ENCODE measurements at regions not wholly inside any gene's neighbourhood (a gene's known extent, or its start where the extent isn't known, plus 50 kb on each side); places are given as distances from the start of the nearest gene placed in this dataset.

GRCh38 chr4:178781779-178782178, 1339.5 kb upstream of the AGA start:
- H3K4me1 ChIP-seq: no peaks in the 10 kb centered on the region
- no peaks in the 10 kb centered on the region for H3K36me3 ChIP-seq
- H3K4me3 ChIP-seq: no peak overlapping the region
- H3K9me3 ChIP-seq: no peaks in the 10 kb centered on the region
- WGBS: 10% methylated on average over 1 of the region's 1 CpG
- DNase-seq (ENCODE audit: low spot score in 2 of 2): no peak
- no peaks in the 10 kb centered on the region for H3K27me3 ChIP-seq
- H3K27ac ChIP-seq: no peak overlapping the region
- TF ChIP-seq POLR2AphosphoS5 (IDR thresholded peaks at IDR 0.05) (no peak), POLR2A (IDR thresholded peaks at IDR 0.05) (no peak), EP300 (IDR thresholded peaks at IDR 0.05) (no peak), CTCF (IDR thresholded peaks at IDR 0.05) (no peak)

GRCh38 chr4:178784491-178784890, 1342.3 kb upstream of the AGA start:
- no peak for DNase-seq (ENCODE audit: low spot score in 2 of 2)
- no peak overlapping the region for H3K4me3 ChIP-seq
- H3K27ac ChIP-seq: no peak overlapping the region
- H3K4me1 ChIP-seq: no peaks in the 10 kb centered on the region
- TF ChIP-seq CTCF (IDR thresholded peaks at IDR 0.05) (no peak), EP300 (IDR thresholded peaks at IDR 0.05) (no peak), POLR2AphosphoS5 (IDR thresholded peaks at IDR 0.05) (no peak), POLR2A (IDR thresholded peaks at IDR 0.05) (no peak)
- H3K36me3 ChIP-seq: no peaks in the 10 kb centered on the region
- WGBS: 40% methylated on average over 3 of the region's 3 CpGs
- H3K27me3 ChIP-seq: no peaks in the 10 kb centered on the region
- H3K9me3 ChIP-seq: no peaks in the 10 kb centered on the region

- no peak for DNase-seq (ENCODE audit: low spot score in 2 of 2)
- H3K4me1 ChIP-seq: no peaks in the 10 kb centered on the region
- H3K27ac ChIP-seq: no peak overlapping the region
- no peak overlapping the region for H3K4me3 ChIP-seq
- H3K9me3 ChIP-seq: no peaks in the 10 kb centered on the region
- TF ChIP-seq CTCF (IDR thresholded peaks at IDR 0.05): no peak
- no peak for TF ChIP-seq POLR2A (IDR thresholded peaks at IDR 0.05)
- no peaks in the 10 kb centered on the region for H3K36me3 ChIP-seq
- WGBS: 46% methylated on average over 3 of the region's 3 CpGs
- no peaks in the 10 kb centered on the region for H3K27me3 ChIP-seq
Measured at GRCh38 chr4:178789279-178789678, 1347.0 kb upstream of the AGA start.

- H3K4me1 ChIP-seq: no peaks in the 10 kb centered on the region
- H3K4me3 ChIP-seq: no peak overlapping the region
- no peaks in the 10 kb centered on the region for H3K9me3 ChIP-seq
- WGBS: 45% methylated on average over 2 of the region's 2 CpGs
- DNase-seq (ENCODE audit: low spot score in 2 of 2): no peak
- no peaks in the 10 kb centered on the region for H3K27me3 ChIP-seq
- TF ChIP-seq EP300 (IDR thresholded peaks at IDR 0.05) (no peak), POLR2AphosphoS5 (IDR thresholded peaks at IDR 0.05) (no peak), CTCF (IDR thresholded peaks at IDR 0.05) (no peak), POLR2A (IDR thresholded peaks at IDR 0.05) (no peak)
- no peak overlapping the region for H3K27ac ChIP-seq
- no peaks in the 10 kb centered on the region for H3K36me3 ChIP-seq
Measured at GRCh38 chr4:178799204-178799603, 1357.0 kb upstream of the AGA start.

GRCh38 chr4:178808106-178808505, 1365.9 kb upstream of the AGA start:
- no peak overlapping the region for H3K27ac ChIP-seq
- no peaks in the 10 kb centered on the region for H3K27me3 ChIP-seq
- H3K36me3 ChIP-seq: no peaks in the 10 kb centered on the region
- 53% methylated on average over 1 of the region's 1 CpG for WGBS
- H3K4me1 ChIP-seq: no peaks in the 10 kb centered on the region
- H3K9me3 ChIP-seq: no peaks in the 10 kb centered on the region
- DNase-seq (ENCODE audit: low spot score in 2 of 2): no peak
- H3K4me3 ChIP-seq: no peak overlapping the region
- no peak for TF ChIP-seq POLR2AphosphoS5 (IDR thresholded peaks at IDR 0.05)
- TF ChIP-seq EP300 (IDR thresholded peaks at IDR 0.05): no peak
- no peak for TF ChIP-seq CTCF (IDR thresholded peaks at IDR 0.05)
- TF ChIP-seq POLR2A (IDR thresholded peaks at IDR 0.05): no peak
